ENCODE measurements at regions not wholly inside any gene's neighbourhood (a gene's known extent, or its start where the extent isn't known, plus 50 kb on each side); places are given as distances from the start of the nearest gene placed in this dataset.

GRCh38 chr4:147361726-147362125, 119.2 kb upstream of the EDNRA start:
- no peak for TF ChIP-seq POLR2A (IDR thresholded peaks at IDR 0.05)
- TF ChIP-seq EP300 (IDR thresholded peaks at IDR 0.05; ENCODE audit: low read depth): no peak
- TF ChIP-seq CTCF (IDR thresholded peaks at IDR 0.05): no peak
